IMR-90 (cell line): ENCODE measurements at regions not wholly inside any gene's neighbourhood (a gene's known extent, or its start where the extent isn't known, plus 50 kb on each side); places are given as distances from the start of the nearest gene placed in this dataset.

Source experiments
- CEBPB ChIP-seq: IDR thresholded peaks from 2 replicates; pipeline ENCODE4 v1.6.1; 2012; ENCODE audit warnings: low read depth, low read length, improper control_type of control experiment
- CHD1 ChIP-seq: IDR thresholded peaks from 2 replicates; pipeline ENCODE4 v1.6.1; 2012; ENCODE audit warnings: low read depth, low read length, improper control_type of control experiment
- CTCF ChIP-seq: conservative IDR thresholded peaks from 2 replicates; pipeline ENCODE4 v1.5.1; 2012; ENCODE audit warnings: mild to moderate bottlenecking, low read depth, low read length, improper control_type of control experiment
- ELK1 ChIP-seq: fragments of 150-350 bp; IDR thresholded peaks from 2 replicates; pipeline ENCODE4 v1.6.1; 2016; ENCODE audit warnings: low read depth, mild to moderate bottlenecking, low read length, moderate library complexity, borderline replicate concordance
- FOS ChIP-seq: fragments of 150-350 bp; IDR thresholded peaks from 2 replicates; pipeline ENCODE4 v1.6.1; 2016; ENCODE audit warnings: low read depth, low read length
- MAFK ChIP-seq: IDR thresholded peaks from 2 replicates; pipeline ENCODE4 v1.6.1; 2012; ENCODE audit warnings: low read depth, low read length, improper control_type of control experiment
- MAZ ChIP-seq: IDR thresholded peaks from 2 replicates; pipeline ENCODE4 v1.6.1; 2012; ENCODE audit warnings: low read depth, mild to moderate bottlenecking, low read length, improper control_type of control experiment, moderate library complexity, borderline replicate concordance
- MXI1 ChIP-seq: IDR thresholded peaks from 2 replicates; pipeline ENCODE4 v1.6.1; 2012; ENCODE audit warnings: low read depth, mild to moderate bottlenecking, low read length, moderate library complexity, borderline replicate concordance
- NFE2L2 ChIP-seq: fragments of 150-350 bp; IDR thresholded peaks from 2 replicates; pipeline ENCODE4 v1.6.1; 2016; ENCODE audit warnings: low read depth, mild to moderate bottlenecking, low read length
- POLR2A ChIP-seq: IDR thresholded peaks from 2 replicates; pipeline ENCODE4 v1.6.1; 2012; ENCODE audit warnings: mild to moderate bottlenecking, low read depth, low read length
- RAD21 ChIP-seq: IDR thresholded peaks from 2 replicates; pipeline ENCODE4 v1.6.1; 2012; ENCODE audit warnings: low read length, improper control_type of control experiment
- RFX5 ChIP-seq: IDR thresholded peaks from 2 replicates; pipeline ENCODE4 v1.8.0; 2012; ENCODE audit warnings: low read depth, mild to moderate bottlenecking, low read length, moderate library complexity
- SMC3 ChIP-seq: fragments of 150-350 bp; IDR thresholded peaks from 2 replicates; pipeline ENCODE4 v1.6.1; 2016; ENCODE audit warnings: low read depth, mild to moderate bottlenecking, antibody characterized with exemption, low read length, moderate library complexity
- USF2 ChIP-seq: fragments of 150-350 bp; IDR thresholded peaks from 2 replicates; pipeline ENCODE4 v1.6.1; 2017; ENCODE audit warnings: mild to moderate bottlenecking, antibody characterized with exemption, low read length, low read depth

- TF ChIP-seq POLR2A (no peak), CTCF (no peak), CEBPB (no peak), RAD21 (no peak), RFX5 (no peak), NFE2L2 (no peak), FOS (no peak), CHD1 (no peak), MAZ (no peak), SMC3 (no peak), USF2 (no peak), MXI1 (no peak), ELK1 (no peak), MAFK (no peak)
Observed at GRCh38 chr1:189311915-189312314, 1165.7 kb downstream of the BRINP3 start.
